ENCODE measurements at regions not wholly inside any gene's neighbourhood (a gene's known extent, or its start where the extent isn't known, plus 50 kb on each side); places are given as distances from the start of the nearest gene placed in this dataset.
"Not testable (repeated sequence)": the region's sequence is repeated elsewhere in the genome, so short reads cannot be mapped to it uniquely, and the experiment has no call there.

DNA sequence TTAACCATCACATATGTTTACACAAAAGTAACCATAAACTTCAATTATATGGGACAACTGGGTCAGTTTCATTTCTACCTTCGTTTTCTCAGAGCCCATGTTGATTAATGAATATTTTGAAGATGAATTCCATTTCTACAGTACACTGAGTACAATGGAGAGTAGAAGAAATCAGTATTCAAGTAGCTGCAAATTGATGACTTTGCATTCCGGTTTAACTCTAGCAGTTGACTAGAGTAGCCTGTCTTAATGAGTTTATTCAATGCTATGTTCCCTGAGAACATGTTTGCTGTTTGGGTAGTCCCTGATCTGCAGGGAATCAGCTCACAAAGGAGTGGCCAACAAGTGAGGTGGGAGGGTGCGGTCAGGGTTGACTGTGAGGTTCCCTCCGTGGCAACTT is 168.3 kb downstream of the TRIML1 start:
- H3K9me3 Mint-ChIP-seq: peaks cover 9% of the 10 kb centered on the region
- H3K4me1 Mint-ChIP-seq: no peaks in the 10 kb centered on the region
- DNase-seq (ENCODE audit: low spot score in 2 of 2): no peak
- no peak for ATAC-seq
- no peak overlapping the region for H3K27ac Mint-ChIP-seq
- no peaks in the 10 kb centered on the region for H3K36me3 Mint-ChIP-seq
- no peak overlapping the region for H3K4me3 Mint-ChIP-seq

DNA sequence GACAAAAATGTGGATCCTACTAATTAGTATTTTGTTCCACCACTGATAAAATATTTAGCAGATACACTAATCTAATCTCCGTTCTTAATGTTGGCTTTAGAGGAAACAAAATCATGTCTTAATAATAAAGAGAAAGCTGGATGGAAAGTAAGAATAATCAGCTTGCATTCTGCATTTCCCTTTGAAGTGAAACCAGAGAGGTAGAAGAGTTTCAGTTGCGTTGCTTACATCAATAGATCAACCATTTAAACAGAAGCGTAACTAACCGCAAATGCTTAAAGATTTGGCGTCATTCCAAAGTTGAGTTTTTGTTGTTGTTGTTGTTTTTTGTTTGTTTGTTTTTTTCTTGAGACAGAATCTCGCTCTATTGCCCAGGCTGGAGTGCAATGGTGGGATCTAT is 168.9 kb downstream of the TRIML1 start:
- H3K4me1 Mint-ChIP-seq: no peaks in the 10 kb centered on the region
- ATAC-seq: no peak

DNA sequence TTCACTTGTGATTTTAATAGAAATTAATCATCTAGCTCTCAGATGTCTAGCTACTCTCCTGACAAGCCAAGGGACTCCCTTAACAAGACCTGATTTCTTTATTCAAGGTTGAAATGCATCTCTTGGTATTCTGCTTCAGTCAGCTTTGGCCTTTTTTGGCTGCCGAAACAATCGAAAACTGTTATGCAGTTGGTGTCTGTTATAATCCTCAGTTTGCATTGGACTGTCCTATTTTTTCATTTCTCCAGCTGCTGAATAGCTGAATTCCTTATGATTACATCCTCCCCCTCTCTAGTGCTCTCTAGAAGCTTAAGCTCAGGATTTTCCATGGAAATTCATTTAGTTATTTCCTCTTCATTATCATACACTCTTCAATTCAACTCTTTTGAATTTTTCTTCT is 177.2 kb downstream of the TRIML1 start:
- H3K27ac Mint-ChIP-seq: no peak overlapping the region
- no peaks in the 10 kb centered on the region for H3K4me1 Mint-ChIP-seq
- DNase-seq (ENCODE audit: low spot score in 2 of 2): no peak
- no peaks in the 10 kb centered on the region for H3K36me3 Mint-ChIP-seq
- no peak overlapping the region for H3K4me3 Mint-ChIP-seq
- no peak for ATAC-seq
- H3K9me3 Mint-ChIP-seq: peaks cover 12% of the 10 kb centered on the region

More for the DNA sequence above, 168.9 kb downstream of the TRIML1 start:
- H3K4me3 Mint-ChIP-seq: no peak overlapping the region
- no peak for DNase-seq (ENCODE audit: low spot score in 2 of 2)
- no peaks in the 10 kb centered on the region for H3K36me3 Mint-ChIP-seq
- no peak overlapping the region for H3K27ac Mint-ChIP-seq
- H3K9me3 Mint-ChIP-seq: peaks cover 9% of the 10 kb centered on the region

DNA sequence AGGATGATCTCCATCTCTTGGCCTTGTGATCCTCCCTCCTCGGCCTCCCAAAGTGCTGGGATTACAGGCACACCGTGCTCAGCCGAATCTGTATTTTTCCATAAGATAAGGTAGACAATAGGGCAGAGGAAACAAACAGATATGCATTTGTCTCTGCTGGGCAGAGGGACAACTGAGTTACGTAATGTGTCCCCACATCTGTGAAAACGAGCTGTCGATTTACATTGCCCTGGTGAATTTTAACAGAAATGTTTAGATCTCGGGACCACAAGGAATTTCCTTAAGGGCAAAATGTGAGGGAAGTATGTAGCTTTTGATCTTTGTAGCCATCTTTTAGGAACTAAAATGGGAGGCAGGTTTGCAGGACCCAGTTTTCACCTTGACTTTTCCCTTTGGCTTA is 189.7 kb downstream of the TRIML1 start:
- H3K9me3 Mint-ChIP-seq: peaks cover 7% of the 10 kb centered on the region
- H3K27ac Mint-ChIP-seq: no peak overlapping the region

DNA sequence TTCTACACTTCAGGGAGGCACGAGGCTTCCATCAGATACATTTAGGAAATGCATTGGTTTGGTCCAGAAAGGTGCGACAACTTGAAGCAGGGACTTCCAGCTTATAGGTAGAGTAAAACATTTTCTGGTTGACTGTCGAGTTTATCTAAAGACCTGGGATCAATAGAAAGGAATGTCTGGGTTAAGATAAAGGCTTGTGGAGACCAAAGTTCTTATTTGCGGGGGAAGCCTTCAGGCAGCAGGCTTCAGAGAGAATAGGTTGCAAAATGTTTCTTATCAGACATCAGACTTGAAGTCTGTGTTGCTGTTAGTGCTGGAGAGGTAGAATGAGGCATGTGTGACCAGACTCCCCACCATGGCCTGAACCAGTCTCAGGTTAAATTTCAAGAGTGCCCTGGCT is 190.3 kb downstream of the TRIML1 start:
- ATAC-seq (no peak), DNase-seq (ENCODE audit: low spot score in 2 of 2) (no peak)
- no peak overlapping the region for H3K27ac Mint-ChIP-seq
- no peaks in the 10 kb centered on the region for H3K4me1 Mint-ChIP-seq
- peaks cover 10% of the 10 kb centered on the region for H3K9me3 Mint-ChIP-seq
- no peaks in the 10 kb centered on the region for H3K36me3 Mint-ChIP-seq
- no peak overlapping the region for H3K4me3 Mint-ChIP-seq

More for the DNA sequence above, 189.7 kb downstream of the TRIML1 start:
- ATAC-seq (no peak), DNase-seq (ENCODE audit: low spot score in 2 of 2) (no peak)
- Mint-ChIP-seq H3K4me1 (no peaks in the 10 kb centered on the region), H3K36me3 (no peaks in the 10 kb centered on the region), H3K4me3 (no peak overlapping the region)

DNA sequence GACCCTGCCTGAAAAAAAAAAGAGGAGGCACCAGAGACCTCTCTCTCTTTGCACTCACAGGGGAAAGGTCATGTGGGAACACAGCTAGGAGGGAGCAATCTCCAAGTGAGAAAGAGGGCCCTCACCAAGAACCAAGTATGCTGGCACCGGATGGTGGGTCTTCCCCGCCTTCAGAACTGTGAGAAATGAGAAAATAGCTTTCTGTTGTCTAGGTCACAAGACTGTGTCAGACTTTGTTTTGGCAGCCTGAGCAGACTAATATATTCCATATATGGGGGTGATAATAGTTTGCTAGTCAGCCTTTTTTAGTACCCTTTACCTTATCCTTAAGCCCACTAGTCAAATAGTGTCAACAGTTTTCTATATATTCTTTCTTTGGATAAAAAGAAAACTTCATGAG is 193.0 kb downstream of the TRIML1 start:
- ATAC-seq: no peak
- no peaks in the 10 kb centered on the region for H3K4me1 Mint-ChIP-seq
- peaks cover 19% of the 10 kb centered on the region for H3K9me3 Mint-ChIP-seq
- no peaks in the 10 kb centered on the region for H3K36me3 Mint-ChIP-seq
- no peak for DNase-seq (ENCODE audit: low spot score in 2 of 2)
- H3K27ac Mint-ChIP-seq: no peak overlapping the region
- no peak overlapping the region for H3K4me3 Mint-ChIP-seq

DNA sequence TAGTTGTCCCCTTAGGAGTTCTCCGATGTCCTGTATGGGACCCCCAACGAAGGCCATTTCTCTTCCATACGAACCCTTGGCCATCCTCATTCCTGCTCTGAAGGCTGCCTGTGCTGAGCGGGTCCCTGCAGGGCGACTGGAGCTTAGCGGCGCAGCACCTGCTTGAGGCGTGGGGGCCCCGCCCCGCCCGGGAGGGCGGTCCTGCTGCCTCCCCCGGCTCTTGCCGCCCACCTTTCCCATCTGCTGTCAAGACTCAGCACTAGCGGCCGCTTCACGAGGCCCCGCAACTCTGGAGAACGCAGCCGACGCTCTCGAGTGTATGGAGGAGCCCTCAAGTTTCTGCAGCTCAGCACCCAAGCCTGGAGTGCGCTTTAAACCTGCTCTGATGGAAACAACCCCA is 197.7 kb downstream of the TRIML1 start:
- H3K4me1 Mint-ChIP-seq: no peaks in the 10 kb centered on the region
- peaks cover 20% of the 10 kb centered on the region for H3K9me3 Mint-ChIP-seq
- H3K36me3 Mint-ChIP-seq: no peaks in the 10 kb centered on the region
- no peak overlapping the region for H3K4me3 Mint-ChIP-seq
- DNase-seq (ENCODE audit: low spot score in 2 of 2) (no peak), ATAC-seq (no peak)
- no peak overlapping the region for H3K27ac Mint-ChIP-seq

DNA sequence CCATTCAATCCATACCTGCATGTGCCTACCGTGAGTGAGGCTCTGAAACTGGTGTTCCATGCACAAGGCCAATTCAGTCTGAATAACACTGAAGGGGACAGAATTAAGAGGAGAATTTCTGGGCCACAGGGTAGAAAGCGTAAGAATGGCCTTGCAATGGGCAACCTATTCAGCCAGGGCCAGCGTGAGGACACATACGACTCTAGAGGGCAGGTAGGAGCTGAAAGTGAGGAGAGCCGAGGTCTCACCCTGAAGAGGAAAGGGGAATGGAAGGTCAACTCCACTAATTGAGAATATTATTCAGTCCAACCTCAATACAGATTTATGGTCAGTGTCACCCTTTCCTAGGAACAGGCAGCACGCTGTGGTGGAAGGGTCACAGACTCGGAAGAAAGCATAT is 202.2 kb downstream of the TRIML1 start:
- H3K4me3 Mint-ChIP-seq: no peak overlapping the region
- no peaks in the 10 kb centered on the region for H3K4me1 Mint-ChIP-seq
- H3K9me3 Mint-ChIP-seq: peaks cover 13% of the 10 kb centered on the region
- no peak overlapping the region for H3K27ac Mint-ChIP-seq
- no peak for ATAC-seq
- no peak for DNase-seq (ENCODE audit: low spot score in 2 of 2)
- no peaks in the 10 kb centered on the region for H3K36me3 Mint-ChIP-seq

DNA sequence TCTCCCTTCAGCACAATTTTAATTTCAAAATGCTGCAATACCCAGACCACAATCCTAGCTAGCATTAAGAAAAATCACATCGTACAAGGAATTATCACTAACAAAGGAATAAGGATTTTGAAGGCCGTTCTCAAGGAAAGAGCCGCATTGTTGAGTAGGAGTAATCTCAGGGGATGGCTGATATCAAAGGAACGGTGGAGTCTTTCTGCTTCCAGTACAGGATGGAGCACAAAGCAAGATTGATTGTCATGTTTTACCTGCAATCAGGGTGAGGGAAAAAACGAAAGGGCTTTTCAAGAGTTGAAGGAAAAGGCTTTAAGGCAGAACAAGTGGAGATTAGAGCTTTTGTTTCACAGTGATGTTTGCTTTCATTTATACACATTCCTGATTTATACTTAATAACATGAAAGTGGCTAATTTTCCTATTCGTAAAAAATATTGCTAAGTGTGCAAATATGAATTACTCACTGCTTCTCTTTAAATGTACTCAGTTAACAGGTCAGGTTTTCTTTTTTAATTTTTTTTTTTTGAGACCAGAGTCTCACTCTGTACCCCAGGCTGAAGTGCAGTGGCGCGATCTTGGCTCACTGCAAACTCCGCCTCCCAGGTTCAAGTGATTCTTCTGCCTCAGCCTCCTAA is 207.0 kb downstream of the TRIML1 start:
- no peak overlapping the region for H3K27ac Mint-ChIP-seq
- ATAC-seq (no peak), DNase-seq (ENCODE audit: low spot score in 2 of 2) (no peak)
- H3K4me1 Mint-ChIP-seq: no peaks in the 10 kb centered on the region
- H3K9me3 Mint-ChIP-seq: peaks cover 11% of the 10 kb centered on the region
- no peak overlapping the region for H3K4me3 Mint-ChIP-seq
- no peaks in the 10 kb centered on the region for H3K36me3 Mint-ChIP-seq

DNA sequence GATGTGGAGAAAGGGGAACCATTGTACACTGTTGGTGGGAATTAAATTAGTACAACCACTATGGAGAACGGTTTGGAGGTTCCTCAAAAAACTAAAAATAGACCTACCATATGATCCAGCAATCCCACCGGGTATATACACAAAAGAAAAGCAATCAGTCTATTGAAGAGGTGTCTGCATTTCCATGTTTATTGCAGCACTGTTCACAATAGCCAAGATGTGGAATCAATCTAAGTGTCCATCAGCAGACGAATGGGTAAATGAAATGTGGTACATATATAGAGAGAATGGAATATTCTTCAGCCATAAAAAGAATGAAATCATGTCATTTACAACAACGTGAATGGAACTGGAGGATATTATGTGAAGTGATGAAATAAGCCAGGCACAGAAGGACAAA is 208.1 kb downstream of the TRIML1 start:
- H3K4me3 Mint-ChIP-seq: no peak overlapping the region
- no peak for ATAC-seq
- peaks cover 15% of the 10 kb centered on the region for H3K9me3 Mint-ChIP-seq
- no peak overlapping the region for H3K27ac Mint-ChIP-seq
- H3K36me3 Mint-ChIP-seq: no peaks in the 10 kb centered on the region
- DNase-seq (ENCODE audit: low spot score in 2 of 2): no peak
- H3K4me1 Mint-ChIP-seq: no peaks in the 10 kb centered on the region

DNA sequence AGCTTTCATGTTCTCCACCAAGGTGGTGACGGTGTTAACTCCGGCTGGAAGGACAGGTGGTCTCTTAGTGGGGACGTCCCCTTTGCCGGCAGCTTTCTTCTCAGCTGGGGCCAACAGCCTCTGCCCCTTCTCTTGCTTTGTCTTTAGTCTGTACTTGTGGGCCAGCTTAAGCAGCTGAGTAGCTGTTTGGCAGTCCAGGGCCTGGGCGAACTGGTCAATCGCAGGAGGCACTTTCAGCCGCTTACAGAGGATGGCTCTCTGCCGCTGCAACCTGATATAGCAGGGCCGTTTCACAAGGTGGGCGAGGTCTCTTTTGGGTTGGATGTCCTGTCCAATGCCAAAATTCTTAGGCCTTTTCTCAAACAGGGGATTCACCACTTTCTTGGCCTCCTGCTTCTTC is 210.3 kb downstream of the TRIML1 start:
- not testable (repeated sequence) for H3K27ac Mint-ChIP-seq; H3K4me3 Mint-ChIP-seq; DNase-seq (ENCODE audit: low spot score in 2 of 2); ATAC-seq; H3K4me1 Mint-ChIP-seq; H3K36me3 Mint-ChIP-seq
- peaks cover 14% of the 10 kb centered on the region for H3K9me3 Mint-ChIP-seq

DNA sequence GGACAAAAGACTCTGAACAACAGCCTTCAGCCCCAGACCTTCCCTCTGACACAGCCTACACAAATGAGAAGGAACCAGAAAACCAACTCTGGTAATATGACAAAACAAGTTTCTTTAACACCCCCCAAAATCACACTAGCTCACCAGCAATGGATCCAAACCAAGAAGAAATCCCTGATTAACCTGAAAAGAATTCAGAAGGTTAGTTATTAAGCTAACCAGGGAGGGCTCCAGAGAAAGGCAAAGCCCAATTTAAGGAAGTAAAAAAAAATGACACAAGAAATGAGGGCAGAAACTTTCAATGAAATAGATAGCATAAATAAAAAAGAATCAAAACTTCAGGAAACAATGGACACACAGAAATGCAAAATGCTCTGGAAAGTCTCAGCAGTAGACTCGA is 224.0 kb downstream of the TRIML1 start:
- DNase-seq (ENCODE audit: low spot score in 2 of 2): no peak
- peaks cover 21% of the 10 kb centered on the region for H3K9me3 Mint-ChIP-seq
- no peaks in the 10 kb centered on the region for H3K36me3 Mint-ChIP-seq
- no peak overlapping the region for H3K27ac Mint-ChIP-seq
- no peaks in the 10 kb centered on the region for H3K4me1 Mint-ChIP-seq
- no peak for ATAC-seq
- no peak overlapping the region for H3K4me3 Mint-ChIP-seq

DNA sequence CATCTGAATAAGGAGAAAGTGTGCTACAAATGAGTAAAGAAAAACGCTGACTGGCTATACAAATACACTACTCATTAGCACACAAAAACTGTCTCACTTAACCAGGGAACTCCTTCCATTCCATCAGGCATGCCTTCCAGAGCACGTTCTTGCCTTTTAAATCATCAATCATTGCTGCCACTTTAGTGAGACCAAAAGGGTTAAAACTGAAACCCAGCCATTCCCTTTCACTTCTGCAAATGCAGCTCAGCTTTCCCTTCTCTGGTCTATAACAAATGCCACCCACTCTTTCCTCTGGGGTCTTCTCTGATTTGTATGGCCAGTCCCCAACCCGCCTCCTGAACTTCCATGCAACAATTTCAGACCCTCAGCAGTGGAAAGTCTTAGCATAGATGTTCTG is 231.5 kb downstream of the TRIML1 start:
- Mint-ChIP-seq H3K9me3 (peaks cover 23% of the 10 kb centered on the region), H3K27ac (no peak overlapping the region), H3K4me1 (no peaks in the 10 kb centered on the region), H3K4me3 (no peak overlapping the region), H3K36me3 (no peaks in the 10 kb centered on the region)
- no peak for DNase-seq (ENCODE audit: low spot score in 2 of 2)
- ATAC-seq: no peak

DNA sequence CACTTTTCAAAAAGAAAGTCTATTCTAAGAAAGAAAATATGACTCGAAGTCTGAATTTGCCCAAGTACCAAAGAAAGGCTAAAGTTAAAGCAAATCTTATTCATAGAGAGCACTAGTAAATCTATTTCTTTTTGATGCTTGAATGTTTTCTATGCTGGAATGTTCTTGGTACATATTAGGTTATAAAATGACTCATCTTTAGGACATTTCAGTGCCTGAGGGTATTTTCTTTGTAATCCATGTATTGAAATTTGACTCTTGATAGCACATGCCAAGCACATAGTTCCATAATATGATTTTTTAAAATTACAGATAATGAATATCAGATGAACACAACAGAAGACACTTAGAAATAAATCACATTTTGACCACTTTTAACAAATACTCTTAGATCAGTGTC is 232.8 kb downstream of the TRIML1 start:
- no peaks in the 10 kb centered on the region for H3K4me1 Mint-ChIP-seq
- H3K9me3 Mint-ChIP-seq: peaks cover 28% of the 10 kb centered on the region
- DNase-seq (ENCODE audit: low spot score in 2 of 2) (no peak), ATAC-seq (no peak)
- H3K27ac Mint-ChIP-seq: no peak overlapping the region
- no peaks in the 10 kb centered on the region for H3K36me3 Mint-ChIP-seq
- H3K4me3 Mint-ChIP-seq: no peak overlapping the region

DNA sequence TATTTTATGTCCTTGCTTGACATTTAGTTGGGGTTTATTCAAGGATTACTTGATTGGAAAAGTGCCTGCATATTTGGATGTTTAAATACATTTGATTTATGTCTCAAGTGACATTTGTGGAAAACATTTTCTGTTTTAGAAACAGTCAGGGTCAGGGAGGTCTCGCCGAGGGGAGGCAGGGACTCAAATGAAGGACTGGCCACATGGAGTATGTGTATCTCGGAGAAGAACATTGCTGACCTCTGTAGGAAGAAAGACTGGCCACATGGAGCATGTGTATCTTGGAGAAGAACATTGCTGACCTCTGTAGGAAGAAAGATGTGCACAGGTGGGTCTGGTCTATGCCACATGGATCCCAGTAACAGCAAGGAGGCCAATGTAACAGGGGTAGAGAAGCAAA is 233.6 kb downstream of the TRIML1 start:
- DNase-seq (ENCODE audit: low spot score in 2 of 2): no peak
- ATAC-seq: no peak
- no peak overlapping the region for H3K4me3 Mint-ChIP-seq
- peaks cover 26% of the 10 kb centered on the region for H3K9me3 Mint-ChIP-seq
- H3K4me1 Mint-ChIP-seq: no peaks in the 10 kb centered on the region
- H3K27ac Mint-ChIP-seq: no peak overlapping the region
- H3K36me3 Mint-ChIP-seq: no peaks in the 10 kb centered on the region

DNA sequence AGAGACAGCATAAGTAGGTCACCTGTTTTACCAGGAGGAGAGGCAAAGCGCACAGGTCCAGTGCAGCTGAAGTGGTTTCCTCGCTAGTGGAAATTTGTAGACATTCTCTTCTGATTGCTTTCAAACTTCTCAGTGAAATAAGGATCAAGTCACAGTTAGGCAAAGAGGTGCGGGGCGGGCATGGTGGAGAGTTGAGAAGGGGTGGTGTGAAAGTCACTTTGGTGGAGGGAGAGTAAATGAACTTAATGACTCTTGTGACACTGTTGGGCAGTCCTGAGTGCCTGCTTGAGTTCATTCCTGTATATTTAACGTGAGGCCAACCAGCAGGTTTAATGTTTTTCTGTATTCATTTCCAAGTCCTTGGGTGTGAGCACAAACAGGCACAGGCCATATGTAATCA is 235.6 kb downstream of the TRIML1 start:
- Mint-ChIP-seq H3K4me1 (no peaks in the 10 kb centered on the region), H3K27ac (no peak overlapping the region), H3K36me3 (no peaks in the 10 kb centered on the region), H3K4me3 (no peak overlapping the region), H3K9me3 (peaks cover 30% of the 10 kb centered on the region)
- no peak for ATAC-seq
- DNase-seq (ENCODE audit: low spot score in 2 of 2): no peak

DNA sequence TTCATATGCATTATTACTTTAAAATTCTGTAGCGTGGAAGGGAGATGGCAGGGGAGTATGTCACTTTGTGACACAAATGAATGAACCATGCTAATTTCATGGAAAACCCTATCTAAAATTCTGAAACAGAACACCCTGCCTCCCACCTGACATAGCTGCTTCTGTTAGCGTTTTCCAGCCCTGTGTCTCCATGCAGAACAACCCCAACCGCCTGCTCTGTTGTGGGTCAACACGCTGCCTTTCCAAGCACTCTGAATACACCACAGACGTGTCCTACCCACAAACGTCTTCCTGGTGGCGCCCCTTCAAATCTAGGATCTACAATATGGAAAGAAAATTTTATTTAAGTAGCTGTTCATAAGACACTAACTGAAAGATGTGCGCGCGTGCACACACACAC is 238.6 kb downstream of the TRIML1 start:
- ATAC-seq (no peak), DNase-seq (ENCODE audit: low spot score in 2 of 2) (no peak)
- Mint-ChIP-seq H3K9me3 (peaks cover 36% of the 10 kb centered on the region), H3K36me3 (no peaks in the 10 kb centered on the region), H3K4me1 (no peaks in the 10 kb centered on the region), H3K4me3 (no peak overlapping the region), H3K27ac (no peak overlapping the region)

Measured in stimulated activated effector memory CD8-positive, alpha-beta T cell treated with anti-CD3 and anti-CD28 coated beads, Interleukin-12 subunit alpha, Interleukin-12 subunit beta, amount 100 ng/mL, for 72 hours (primary cell).